ENCODE measurements at regions not wholly inside any gene's neighbourhood (a gene's known extent, or its start where the extent isn't known, plus 50 kb on each side); places are given as distances from the start of the nearest gene placed in this dataset.

- TF ChIP-seq, protein P1, sequence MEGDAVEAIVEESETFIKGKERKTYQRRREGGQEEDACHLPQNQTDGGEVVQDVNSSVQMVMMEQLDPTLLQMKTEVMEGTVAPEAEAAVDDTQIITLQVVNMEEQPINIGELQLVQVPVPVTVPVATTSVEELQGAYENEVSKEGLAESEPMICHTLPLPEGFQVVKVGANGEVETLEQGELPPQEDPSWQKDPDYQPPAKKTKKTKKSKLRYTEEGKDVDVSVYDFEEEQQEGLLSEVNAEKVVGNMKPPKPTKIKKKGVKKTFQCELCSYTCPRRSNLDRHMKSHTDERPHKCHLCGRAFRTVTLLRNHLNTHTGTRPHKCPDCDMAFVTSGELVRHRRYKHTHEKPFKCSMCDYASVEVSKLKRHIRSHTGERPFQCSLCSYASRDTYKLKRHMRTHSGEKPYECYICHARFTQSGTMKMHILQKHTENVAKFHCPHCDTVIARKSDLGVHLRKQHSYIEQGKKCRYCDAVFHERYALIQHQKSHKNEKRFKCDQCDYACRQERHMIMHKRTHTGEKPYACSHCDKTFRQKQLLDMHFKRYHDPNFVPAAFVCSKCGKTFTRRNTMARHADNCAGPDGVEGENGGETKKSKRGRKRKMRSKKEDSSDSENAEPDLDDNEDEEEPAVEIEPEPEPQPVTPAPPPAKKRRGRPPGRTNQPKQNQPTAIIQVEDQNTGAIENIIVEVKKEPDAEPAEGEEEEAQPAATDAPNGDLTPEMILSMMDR (IDR thresholded peaks at IDR 0.05 in 2 of 3, conservative IDR thresholded peaks at IDR 0.05 in 1 of 3; ENCODE audit: borderline replicate concordance in 1 of 3, insufficient read depth in 1 of 3, low read depth in 2 of 3, low read length in 2 of 3) = no peak
- TF ChIP-seq, protein P2, sequence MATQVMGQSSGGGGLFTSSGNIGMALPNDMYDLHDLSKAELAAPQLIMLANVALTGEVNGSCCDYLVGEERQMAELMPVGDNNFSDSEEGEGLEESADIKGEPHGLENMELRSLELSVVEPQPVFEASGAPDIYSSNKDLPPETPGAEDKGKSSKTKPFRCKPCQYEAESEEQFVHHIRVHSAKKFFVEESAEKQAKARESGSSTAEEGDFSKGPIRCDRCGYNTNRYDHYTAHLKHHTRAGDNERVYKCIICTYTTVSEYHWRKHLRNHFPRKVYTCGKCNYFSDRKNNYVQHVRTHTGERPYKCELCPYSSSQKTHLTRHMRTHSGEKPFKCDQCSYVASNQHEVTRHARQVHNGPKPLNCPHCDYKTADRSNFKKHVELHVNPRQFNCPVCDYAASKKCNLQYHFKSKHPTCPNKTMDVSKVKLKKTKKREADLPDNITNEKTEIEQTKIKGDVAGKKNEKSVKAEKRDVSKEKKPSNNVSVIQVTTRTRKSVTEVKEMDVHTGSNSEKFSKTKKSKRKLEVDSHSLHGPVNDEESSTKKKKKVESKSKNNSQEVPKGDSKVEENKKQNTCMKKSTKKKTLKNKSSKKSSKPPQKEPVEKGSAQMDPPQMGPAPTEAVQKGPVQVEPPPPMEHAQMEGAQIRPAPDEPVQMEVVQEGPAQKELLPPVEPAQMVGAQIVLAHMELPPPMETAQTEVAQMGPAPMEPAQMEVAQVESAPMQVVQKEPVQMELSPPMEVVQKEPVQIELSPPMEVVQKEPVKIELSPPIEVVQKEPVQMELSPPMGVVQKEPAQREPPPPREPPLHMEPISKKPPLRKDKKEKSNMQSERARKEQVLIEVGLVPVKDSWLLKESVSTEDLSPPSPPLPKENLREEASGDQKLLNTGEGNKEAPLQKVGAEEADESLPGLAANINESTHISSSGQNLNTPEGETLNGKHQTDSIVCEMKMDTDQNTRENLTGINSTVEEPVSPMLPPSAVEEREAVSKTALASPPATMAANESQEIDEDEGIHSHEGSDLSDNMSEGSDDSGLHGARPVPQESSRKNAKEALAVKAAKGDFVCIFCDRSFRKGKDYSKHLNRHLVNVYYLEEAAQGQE (IDR thresholded peaks at IDR 0.05; ENCODE audit: low read depth) = no peak
- no peak for TF ChIP-seq POLR2AphosphoS5 (IDR thresholded peaks at IDR 0.05; ENCODE audit: low read depth, low read length)
- no peak for TF ChIP-seq ATF3 (IDR thresholded peaks at IDR 0.05)
- TF ChIP-seq POLR2A (IDR thresholded peaks at IDR 0.05; ENCODE audit: borderline replicate concordance, extremely low read depth, insufficient read depth, insufficient read length) = no peak
- no peak for TF ChIP-seq EZH2phosphoT487 (IDR thresholded peaks at IDR 0.05; ENCODE audit: borderline replicate concordance)
- no peak for TF ChIP-seq ZNF274 (IDR thresholded peaks at IDR 0.05; ENCODE audit: low read depth, low read length)
- TF ChIP-seq CEBPB (IDR thresholded peaks at IDR 0.05; ENCODE audit: low read depth) = no peak
- TF ChIP-seq EZH2 (IDR thresholded peaks at IDR 0.05) = no peak
- no peak for TF ChIP-seq JUND (IDR thresholded peaks at IDR 0.05)
- TF ChIP-seq MAX (IDR thresholded peaks at IDR 0.05) = no peak
- no peak for TF ChIP-seq ELF1 (IDR thresholded peaks at IDR 0.05; ENCODE audit: borderline replicate concordance, low read depth)
- no peak for TF ChIP-seq ZBTB33 (IDR thresholded peaks at IDR 0.05; ENCODE audit: extremely low read depth, insufficient replicate concordance, low read length)
- TF ChIP-seq EGR1 (IDR thresholded peaks at IDR 0.05; ENCODE audit: low read depth) = no peak
These were observed 336.8 kb downstream of the DSEL start for GRCh38 chr18:67179726-67180125.

Data from HCT116 (cell line).